Mesenchymal stem cell (in vitro differentiated cells and primary cell): ENCODE measurements at regions not wholly inside any gene's neighbourhood (a gene's known extent, or its start where the extent isn't known, plus 50 kb on each side); places are given as distances from the start of the nearest gene placed in this dataset.

Experiments
- DNase-seq: peaks from one replicate; pipeline ENCODE4 v3.0.0-alpha.2; 2013
- H2AFZ ChIP-seq: one replicate; pipeline ENCODE4 v1.6.1; 2013; ENCODE audit warnings: low read depth, mild to moderate bottlenecking, control low read depth, inconsistent platforms, low read length, moderate library complexity
- H2AK5ac ChIP-seq: 2 replicates; pipeline ENCODE4 v1.6.1; 2013; ENCODE audit warnings: low read length, moderate library complexity, mild to moderate bottlenecking, inconsistent platforms; ENCODE audit not compliant: severe bottlenecking
- H2BK120ac ChIP-seq: one replicate; pipeline ENCODE4 v1.6.1; 2013; ENCODE audit warnings: low read depth, mild to moderate bottlenecking, inconsistent platforms, low read length, moderate library complexity
- H2BK12ac ChIP-seq, 2 experiments: one replicate each; pipeline ENCODE4 v1.6.1; 2013; ENCODE audit warnings: inconsistent platforms in 2 of 2, low read length in 2 of 2, mild to moderate bottlenecking in 2 of 2, moderate library complexity in 2 of 2, control low read depth in 1 of 2
- H2BK15ac ChIP-seq: one replicate; pipeline ENCODE4 v1.6.1; 2013; ENCODE audit warnings: mild to moderate bottlenecking, low read depth, inconsistent platforms; ENCODE audit not compliant: poor library complexity, severe bottlenecking
- H2BK5ac ChIP-seq: 2 replicates; pipeline ENCODE4 v1.6.1; 2013; ENCODE audit warnings: low read depth, mild to moderate bottlenecking, low read length, control low read depth, inconsistent platforms; ENCODE audit not compliant: poor library complexity, severe bottlenecking
- H3K14ac ChIP-seq, 2 experiments: one replicate each; pipeline ENCODE4 v1.6.1; 2013; ENCODE audit warnings: inconsistent platforms in 2 of 2, low read length in 2 of 2, control low read depth in 1 of 2, mild to moderate bottlenecking in 1 of 2, moderate library complexity in 1 of 2
- H3K18ac ChIP-seq, 2 experiments: one replicate each; pipeline ENCODE4 v1.6.1; 2013; ENCODE audit warnings: inconsistent platforms in 2 of 2, low read length in 2 of 2, control low read depth in 1 of 2, low read depth in 1 of 2, mild to moderate bottlenecking in 1 of 2
- H3K23ac ChIP-seq, 2 experiments: one replicate each; pipeline ENCODE4 v1.6.1; 2013; ENCODE audit warnings: inconsistent platforms in 2 of 2, low read length in 2 of 2, mild to moderate bottlenecking in 2 of 2, moderate library complexity in 2 of 2, control low read depth in 1 of 2
- H3K27ac ChIP-seq: 2 replicates; pipeline ENCODE4 v1.5.1; 2013; ENCODE audit warnings: mild to moderate bottlenecking, moderate library complexity, low read length, control low read depth, inconsistent platforms; ENCODE audit not compliant: poor library complexity, severe bottlenecking
- H3K27me3 ChIP-seq, 2 experiments: 2 replicates each; pipeline versions ENCODE4 v1.6.1 to v1.7.0; 2013; ENCODE audit warnings: low read length in 2 of 2, mild to moderate bottlenecking in 2 of 2, moderate library complexity in 2 of 2, control low read depth in 1 of 2, inconsistent platforms in 1 of 2; ENCODE audit not compliant: control insufficient read depth in 1 of 2, insufficient read depth in 1 of 2
- H3K36me3 ChIP-seq, 2 experiments: 2 replicates each; pipeline versions ENCODE4 v1.6.1 to v1.7.0; 2013; ENCODE audit warnings: low read length in 2 of 2, control low read depth in 1 of 2, inconsistent platforms in 1 of 2, low read depth in 1 of 2, mild to moderate bottlenecking in 1 of 2; ENCODE audit not compliant: insufficient read depth in 2 of 2, control insufficient read depth in 1 of 2
- H3K4ac ChIP-seq, 2 experiments: one replicate each; pipeline ENCODE4 v1.6.1; 2013; ENCODE audit warnings: inconsistent platforms in 2 of 2, low read length in 2 of 2, mild to moderate bottlenecking in 2 of 2, moderate library complexity in 2 of 2, control low read depth in 1 of 2, low read depth in 1 of 2
- H3K4me1 ChIP-seq: 2 replicates; pipeline ENCODE4 v1.6.1; 2013; ENCODE audit warnings: low read depth, low read length, control low read depth; ENCODE audit not compliant: control insufficient read depth, insufficient read depth
- H3K4me2 ChIP-seq: 2 replicates; pipeline ENCODE4 v1.6.1; 2013; ENCODE audit warnings: low read length, mild to moderate bottlenecking, inconsistent platforms; ENCODE audit not compliant: poor library complexity, severe bottlenecking
- H3K4me3 ChIP-seq, 2 experiments: 2 replicates each; pipeline versions ENCODE4 v1.5.1 to v1.7.0; 2013; ENCODE audit warnings: low read length in 2 of 2, mild to moderate bottlenecking in 2 of 2, control low read depth in 1 of 2, low read depth in 1 of 2; ENCODE audit not compliant: insufficient read depth in 1 of 2
- H3K79me1 ChIP-seq: replicated peaks from 2 replicates; pipeline ENCODE4 v1.6.1; 2013; ENCODE audit warnings: mild to moderate bottlenecking, control low read depth, low read length, inconsistent platforms; ENCODE audit not compliant: poor library complexity, severe bottlenecking
- H3K9ac ChIP-seq: 2 replicates; pipeline ENCODE4 v1.7.0; 2013; ENCODE audit warnings: mild to moderate bottlenecking, low read length, moderate library complexity
- H3K9me3 ChIP-seq: 2 replicates; pipeline ENCODE4 v1.7.0; 2013; ENCODE audit warnings: mild to moderate bottlenecking, low read length; ENCODE audit not compliant: control insufficient read depth
- H4K8ac ChIP-seq: one replicate; pipeline ENCODE4 v1.6.1; 2013; ENCODE audit warnings: inconsistent platforms, mild to moderate bottlenecking, low read length, moderate library complexity
- H4K91ac ChIP-seq: one replicate; pipeline ENCODE4 v1.6.1; 2013; ENCODE audit warnings: mild to moderate bottlenecking, low read length, inconsistent platforms
- WGBS: methylation state at CpG from one replicate; pipeline ENCODE4 v1.1.7; 2013; ENCODE audit warnings: mixed read lengths; 5-methylcytosine and 5-hydroxymethylcytosine counted together

DNA sequence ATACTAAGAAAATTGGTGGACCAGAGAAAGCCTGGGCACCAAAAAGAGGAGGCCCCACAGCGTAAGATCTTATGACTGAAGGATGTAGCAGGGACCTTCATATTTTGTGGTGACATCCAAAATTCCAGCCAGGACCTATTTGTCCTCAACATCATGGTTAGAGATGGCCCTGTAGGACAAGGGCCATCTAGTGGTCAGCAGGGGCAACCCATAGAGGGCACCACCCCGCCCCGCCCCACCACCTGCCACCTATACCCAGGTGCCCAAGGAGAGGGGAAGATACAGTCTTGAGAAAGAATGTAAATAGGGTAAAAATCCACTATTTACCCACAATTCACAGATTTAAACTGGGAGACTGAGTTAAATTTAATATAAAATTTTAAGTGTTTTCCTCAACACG lies 59.6 kb upstream of the TMEM163 start:
- no peak for DNase-seq
- H2BK15ac ChIP-seq, result no peak overlapping the region
- H3K4me1 ChIP-seq, result peaks cover 7% of the 10 kb centered on the region
- peaks cover 0 to 5% of the 10 kb centered on the region in 2 experiments for H3K27me3 ChIP-seq
- H2BK12ac ChIP-seq, result no peak overlapping the region
- no peak overlapping the region for H3K4me2 ChIP-seq
- no peak overlapping the region for H2BK120ac ChIP-seq
- no peak overlapping the region for H2AK5ac ChIP-seq
- no peak overlapping the region for H3K14ac ChIP-seq
- no peaks in the 10 kb centered on the region for H3K9me3 ChIP-seq
- H3K4me3 ChIP-seq, result no peak overlapping the region
- H4K91ac ChIP-seq, result no peak overlapping the region
- no peak overlapping the region for H2BK5ac ChIP-seq
- WGBS, result 100% methylated on average over 2 of the region's 4 CpGs
- H3K9ac ChIP-seq, result no peak overlapping the region
- no peak overlapping the region for H2AFZ ChIP-seq
- no peaks in the 10 kb centered on the region for H3K36me3 ChIP-seq
- no peak overlapping the region for H3K4ac ChIP-seq
- H3K79me1 ChIP-seq, result no peaks in the 10 kb centered on the region
- H3K27ac ChIP-seq, result no peak overlapping the region
- H4K8ac ChIP-seq, result no peak overlapping the region
- no peak overlapping the region for H3K23ac ChIP-seq
- H3K18ac ChIP-seq, result no peak overlapping the region

- Histone ChIP-seq H2BK120ac (no peak overlapping the region), H3K18ac (no peak overlapping the region), H3K27me3 (peaks cover 0 to 5% of the 10 kb centered on the region in 2 experiments), H2BK15ac (no peak overlapping the region), H3K9me3 (no peaks in the 10 kb centered on the region), H3K4me2 (no peak overlapping the region), H3K27ac (no peak overlapping the region), H2BK12ac (no peak overlapping the region), H3K9ac (no peak overlapping the region), H3K79me1 (no peaks in the 10 kb centered on the region), H4K91ac (no peak overlapping the region), H3K4me1 (no peaks in the 10 kb centered on the region), H2AK5ac (no peak overlapping the region), H3K14ac (no peak overlapping the region), H2BK5ac (no peak overlapping the region), H4K8ac (no peak overlapping the region), H3K23ac (no peak overlapping the region), H3K4me3 (no peak overlapping the region), H3K36me3 (no peaks in the 10 kb centered on the region), H2AFZ (no peak overlapping the region), H3K4ac (no peak overlapping the region)
- 82% methylated on average over 1 of the region's 1 CpG for WGBS
- DNase-seq, result no peak
These were observed 57.4 kb upstream of the ACMSD start for GRCh38 chr2:134780972-134781371.

- Histone ChIP-seq H4K91ac (no peak overlapping the region), H2AFZ (no peak overlapping the region), H3K36me3 (no peaks in the 10 kb centered on the region), H3K27ac (no peak overlapping the region), H4K8ac (no peak overlapping the region), H3K4ac (no peak overlapping the region), H2BK120ac (no peak overlapping the region), H3K4me3 (no peak overlapping the region), H3K14ac (no peak overlapping the region), H3K9me3 (no peaks in the 10 kb centered on the region), H3K27me3 (peaks cover 0 to 5% of the 10 kb centered on the region in 2 experiments), H2AK5ac (no peak overlapping the region), H3K79me1 (no peaks in the 10 kb centered on the region), H3K18ac (no peak overlapping the region), H3K4me2 (no peak overlapping the region), H3K9ac (no peak overlapping the region), H2BK12ac (no peak overlapping the region), H3K4me1 (no peaks in the 10 kb centered on the region), H2BK5ac (no peak overlapping the region), H2BK15ac (no peak overlapping the region), H3K23ac (no peak overlapping the region)
- WGBS, result 78% methylated on average over 7 of the region's 7 CpGs
- DNase-seq, result no peak
These were observed 56.3 kb upstream of the ACMSD start for GRCh38 chr2:134782107-134782506.

- Histone ChIP-seq H3K4ac (no peak overlapping the region), H3K27me3 (peaks cover 0 to 5% of the 10 kb centered on the region in 2 experiments), H2AFZ (no peak overlapping the region), H3K23ac (no peak overlapping the region), H3K27ac (no peak overlapping the region), H3K14ac (no peak overlapping the region), H3K9ac (no peak overlapping the region), H4K91ac (no peak overlapping the region), H2BK12ac (no peak overlapping the region), H3K18ac (no peak overlapping the region), H2BK5ac (no peak overlapping the region), H3K4me1 (no peaks in the 10 kb centered on the region), H2AK5ac (no peak overlapping the region), H3K4me3 (no peak overlapping the region), H3K79me1 (no peaks in the 10 kb centered on the region), H3K36me3 (no peaks in the 10 kb centered on the region), H2BK15ac (no peak overlapping the region), H3K4me2 (no peak overlapping the region), H4K8ac (no peak overlapping the region), H3K9me3 (no peaks in the 10 kb centered on the region), H2BK120ac (no peak overlapping the region)
- DNase-seq, result no peak
- 73% methylated on average over 3 of the region's 3 CpGs for WGBS
These were observed 55.6 kb upstream of the ACMSD start for GRCh38 chr2:134782792-134783191.
